SHP77 (cell line): ENCODE measurements at regions not wholly inside any gene's neighbourhood (a gene's known extent, or its start where the extent isn't known, plus 50 kb on each side); places are given as distances from the start of the nearest gene placed in this dataset.

ENCODE experiments used
- DNase-seq, 2 experiments: peaks; one replicate each; lab custom pipeline; 2025; lab: John Stamatoyannopoulos, UW

GRCh38 chr1:48164571-48164970, 57.9 kb upstream of the SLC5A9 start:
- no peak for DNase-seq

- no peak for DNase-seq
These were observed 61.9 kb upstream of the SLC5A9 start for GRCh38 chr1:48160486-48161132.

GRCh38 chr1:48139275-48139674, 83.2 kb upstream of the SLC5A9 start:
- DNase-seq, result no peak

- no peak for DNase-seq
These were observed 94.5 kb upstream of the SLC5A9 start for GRCh38 chr1:48127735-48128685.

- no peak for DNase-seq
These were observed 98.9 kb upstream of the SLC5A9 start for GRCh38 chr1:48123647-48124046.

GRCh38 chr1:48121955-48122354, 100.6 kb upstream of the SLC5A9 start:
- no peak for DNase-seq

- DNase-seq, result no peak
These were observed 101.9 kb upstream of the SLC5A9 start for GRCh38 chr1:48120621-48121020.

- DNase-seq, result no peak
These were observed 106.7 kb upstream of the SLC5A9 start for GRCh38 chr1:48115835-48116234.

- DNase-seq, result no peak
These were observed 107.7 kb upstream of the SLC5A9 start for GRCh38 chr1:48114596-48115382.

GRCh38 chr1:48109390-48110013, 112.3 kb upstream of the TRABD2B start:
- DNase-seq, result peak; percentile 23 to 40

- DNase-seq, result no peak
These were observed 110.3 kb upstream of the TRABD2B start for GRCh38 chr1:48107516-48107915.

GRCh38 chr1:48106049-48106448, 108.9 kb upstream of the TRABD2B start:
- DNase-seq, result no peak

- DNase-seq, result no peak
These were observed 108.0 kb upstream of the TRABD2B start for GRCh38 chr1:48105165-48105564.

- no peak for DNase-seq
These were observed 106.3 kb upstream of the TRABD2B start for GRCh38 chr1:48103495-48103894.

- no peak for DNase-seq
These were observed 105.6 kb upstream of the TRABD2B start for GRCh38 chr1:48102766-48103165.

- DNase-seq, result no peak
These were observed 102.0 kb upstream of the TRABD2B start for GRCh38 chr1:48099072-48099773.

- peak; percentile 57 for DNase-seq
These were observed 96.7 kb upstream of the TRABD2B start for GRCh38 chr1:48093696-48094528.

- no peak for DNase-seq
These were observed 96.0 kb upstream of the TRABD2B start for GRCh38 chr1:48093147-48093546.

- DNase-seq, result no peak
These were observed 95.2 kb upstream of the TRABD2B start for GRCh38 chr1:48092401-48092800.

- no peak for DNase-seq
These were observed 92.2 kb upstream of the TRABD2B start for GRCh38 chr1:48089356-48089891.
